Jurkat, Clone E6-1 (cell line): ENCODE measurements at regions not wholly inside any gene's neighbourhood (a gene's known extent, or its start where the extent isn't known, plus 50 kb on each side); places are given as distances from the start of the nearest gene placed in this dataset.
"Not testable (repeated sequence)": the region's sequence is repeated elsewhere in the genome, so short reads cannot be mapped to it uniquely, and the experiment has no call there.

Experiments
- DNase-seq: peaks from one replicate; pipeline ENCODE4 v3.0.0-alpha.2; 2011; ENCODE audit warnings: low read depth, low spot score
- H3K4me3 ChIP-seq: 2 replicates; pipeline ENCODE4 v1.5.1; 2011; ENCODE audit warnings: mild to moderate bottlenecking, low read length, control low read depth, moderate library complexity

- no peak for DNase-seq
- no peak overlapping the region for H3K4me3 ChIP-seq
Observed at GRCh38 chr2:66255136-66255535, 179.8 kb upstream of the MEIS1 start.

GRCh38 chr2:66253066-66253465, 181.9 kb upstream of the MEIS1 start:
- DNase-seq = no peak
- H3K4me3 ChIP-seq = no peak overlapping the region

- DNase-seq = no peak
- H3K4me3 ChIP-seq = no peak overlapping the region
Observed at GRCh38 chr2:66252109-66252508, 182.8 kb upstream of the MEIS1 start.

- no peak for DNase-seq
- no peak overlapping the region for H3K4me3 ChIP-seq
Observed at GRCh38 chr2:66251573-66251972, 183.4 kb upstream of the MEIS1 start.

- not testable (repeated sequence) for H3K4me3 ChIP-seq, DNase-seq
Observed at GRCh38 chr2:66249089-66249488, 185.8 kb upstream of the MEIS1 start.

GRCh38 chr2:66243809-66244208, 191.1 kb upstream of the MEIS1 start:
- not testable (repeated sequence) for H3K4me3 ChIP-seq, DNase-seq

GRCh38 chr2:66242888-66243287, 192.0 kb upstream of the MEIS1 start:
- H3K4me3 ChIP-seq, DNase-seq: not testable (repeated sequence)

GRCh38 chr2:66242099-66242789, 192.7 kb upstream of the MEIS1 start:
- H3K4me3 ChIP-seq = no peak overlapping the region
- no peak for DNase-seq

- no peak for DNase-seq
- no peak overlapping the region for H3K4me3 ChIP-seq
Observed at GRCh38 chr2:66240286-66240685, 194.6 kb upstream of the MEIS1 start.

GRCh38 chr2:66239655-66240054, 195.3 kb upstream of the MEIS1 start:
- H3K4me3 ChIP-seq = no peak overlapping the region
- DNase-seq = no peak

- DNase-seq = no peak
- no peak overlapping the region for H3K4me3 ChIP-seq
Observed at GRCh38 chr2:66237803-66238379, 197.0 kb upstream of the MEIS1 start.

GRCh38 chr2:66236816-66237802, 197.8 kb upstream of the MEIS1 start:
- DNase-seq = no peak
- H3K4me3 ChIP-seq = no peak overlapping the region

- DNase-seq = no peak
- H3K4me3 ChIP-seq = no peak overlapping the region
Observed at GRCh38 chr2:66236067-66236685, 198.7 kb upstream of the MEIS1 start.

- no peak overlapping the region for H3K4me3 ChIP-seq
Observed at GRCh38 chr2:66235428-66235827, 199.5 kb upstream of the MEIS1 start.

GRCh38 chr2:66233981-66234380, 200.9 kb upstream of the MEIS1 start:
- no peak for DNase-seq
- H3K4me3 ChIP-seq = no peak overlapping the region

More at GRCh38 chr2:66235428-66235827, 199.5 kb upstream of the MEIS1 start:
- no peak for DNase-seq

- DNase-seq = no peak
- H3K4me3 ChIP-seq = no peak overlapping the region
Observed at GRCh38 chr2:66228128-66228547, 206.8 kb upstream of the MEIS1 start.

GRCh38 chr2:66217039-66217585, 217.8 kb upstream of the MEIS1 start:
- no peak overlapping the region for H3K4me3 ChIP-seq
- DNase-seq = no peak

- DNase-seq = no peak
- no peak overlapping the region for H3K4me3 ChIP-seq
Observed at GRCh38 chr2:66212749-66213148, 222.2 kb upstream of the MEIS1 start.

- H3K4me3 ChIP-seq = no peak overlapping the region
- no peak for DNase-seq
Observed at GRCh38 chr2:66202586-66202985, 232.3 kb upstream of the MEIS1 start.
